Psoas muscle (tissue), 7 donors: ENCODE measurements at regions not wholly inside any gene's neighbourhood (a gene's known extent, or its start where the extent isn't known, plus 50 kb on each side); places are given as distances from the start of the nearest gene placed in this dataset.

Experiments used
- ATAC-seq, 4 donors: fragments of 200-7000 bp; cut with Tn5 transposase; one replicate each; pipeline ENCODE4 v1.9.1; 2020; ENCODE audit warnings: moderate library complexity in 3 of 4, mild to moderate bottlenecking in 2 of 4
- DNase-seq, 2 donors: peaks; one replicate each; pipeline ENCODE4 v3.0.0-alpha.2; 2020
- H3K27ac ChIP-seq: fragments of 200-600 bp; one replicate; pipeline ENCODE4 v1.8.0; 2022
- H3K27me3 ChIP-seq, 3 donors: fragments of 200-600 bp in 1 of 3; one replicate each; pipeline versions ENCODE4 v1.6.1 to v1.8.0; 2013 to 2022; ENCODE audit warnings: low read length in 2 of 3, mild to moderate bottlenecking in 2 of 3, moderate library complexity in 1 of 3; ENCODE audit not compliant: insufficient read depth in 3 of 3
- H3K36me3 ChIP-seq, 2 donors: fragments of 200-600 bp in 1 of 2; one replicate each; pipeline versions ENCODE4 v1.6.1 to v1.8.0; 2013 to 2022; ENCODE audit warnings: low read depth in 1 of 2, mild to moderate bottlenecking in 1 of 2, moderate library complexity in 1 of 2; ENCODE audit not compliant: insufficient read depth in 1 of 2
- H3K4me1 ChIP-seq: fragments of 200-600 bp; one replicate; pipeline ENCODE4 v1.8.0; 2022
- H3K4me3 ChIP-seq: fragments of 200-600 bp; one replicate; pipeline ENCODE4 v1.8.0; 2022; ENCODE audit warnings: mild to moderate bottlenecking
- H3K9me3 ChIP-seq: fragments of 200-600 bp; one replicate; pipeline ENCODE4 v1.8.0; 2022
- WGBS, 3 donors: extraction: QIAGEN DNeasy Blood & Tissue Kit; methylation state at CpG; one replicate each; pipeline versions ENCODE4 v1.1.6 to v1.1.7; 2013; 5-methylcytosine and 5-hydroxymethylcytosine counted together
- intact Hi-C, 2 donors: fragments of 100-400 bp; cut with DNase I; formaldehyde crosslinking; loops; one replicate each; pipeline versions ENCODE4 v1.11.0 to v1.14.2; 2022
- TF ChIP-seq, protein P1 (sequence below): fragments of 200-600 bp; IDR thresholded peaks from one replicate; pipeline ENCODE4 v1.8.0; 2022; ENCODE audit warnings: antibody characterized with exemption
- donor health status: healthy with polysubstance abuse.
- donor health status: DM: no; HTN: no; CAD: no; lungs with moderate emphysema.
- donor health status: Bipolar disorder and iron deficiency.
- donor health status: healthy.
- donor health status: DM: yes; HTN: yes; CAD: no.
- donor health status: DM: no; HTN: no; CAD: no.
- donor health status: DM: yes; HTN: yes; CAD: no.

DNA sequence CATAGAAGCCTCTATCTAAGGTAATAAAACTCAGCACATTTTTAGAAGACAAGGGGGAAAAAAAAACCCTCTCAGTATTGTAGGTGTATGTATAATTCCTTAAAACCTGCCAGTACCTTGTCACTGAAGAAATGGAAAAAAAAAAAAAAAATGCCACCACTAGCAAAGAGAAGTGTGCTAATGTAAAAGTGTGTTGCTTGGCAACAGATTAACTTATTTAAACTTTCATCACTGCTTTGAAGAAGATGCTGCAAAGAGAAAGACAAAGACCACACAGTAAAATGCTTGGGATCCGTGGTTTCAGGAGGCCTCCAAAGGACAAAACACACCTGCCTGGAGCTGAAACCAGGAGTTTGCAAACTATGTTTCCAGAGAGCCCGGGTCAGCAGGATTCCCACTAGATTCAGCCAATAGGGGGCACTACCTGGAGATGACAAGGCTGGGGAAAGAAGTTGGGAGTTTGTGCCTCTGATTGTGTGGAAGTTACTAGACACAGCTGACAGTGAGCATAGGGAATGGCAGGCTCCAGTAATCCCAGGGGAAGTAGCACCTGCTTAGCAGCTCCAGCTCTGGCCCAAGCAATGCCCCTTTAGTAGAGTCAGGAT, 169.1 kb upstream of the TRIB2 start:
- 75 to 85% (median 81%) methylated on average over 2 of the region's 2 CpGs for WGBS, 3 donors
- Histone ChIP-seq H3K27ac (no peak overlapping the region), H3K9me3 (no peaks in the 10 kb centered on the region), H3K27me3 (no peaks in the 10 kb centered on the region), H3K4me1 (no peaks in the 10 kb centered on the region), H3K36me3 (no peaks in the 10 kb centered on the region), H3K4me3 (no peak overlapping the region)
- DNase-seq = no peak
- TF ChIP-seq, protein P1, sequence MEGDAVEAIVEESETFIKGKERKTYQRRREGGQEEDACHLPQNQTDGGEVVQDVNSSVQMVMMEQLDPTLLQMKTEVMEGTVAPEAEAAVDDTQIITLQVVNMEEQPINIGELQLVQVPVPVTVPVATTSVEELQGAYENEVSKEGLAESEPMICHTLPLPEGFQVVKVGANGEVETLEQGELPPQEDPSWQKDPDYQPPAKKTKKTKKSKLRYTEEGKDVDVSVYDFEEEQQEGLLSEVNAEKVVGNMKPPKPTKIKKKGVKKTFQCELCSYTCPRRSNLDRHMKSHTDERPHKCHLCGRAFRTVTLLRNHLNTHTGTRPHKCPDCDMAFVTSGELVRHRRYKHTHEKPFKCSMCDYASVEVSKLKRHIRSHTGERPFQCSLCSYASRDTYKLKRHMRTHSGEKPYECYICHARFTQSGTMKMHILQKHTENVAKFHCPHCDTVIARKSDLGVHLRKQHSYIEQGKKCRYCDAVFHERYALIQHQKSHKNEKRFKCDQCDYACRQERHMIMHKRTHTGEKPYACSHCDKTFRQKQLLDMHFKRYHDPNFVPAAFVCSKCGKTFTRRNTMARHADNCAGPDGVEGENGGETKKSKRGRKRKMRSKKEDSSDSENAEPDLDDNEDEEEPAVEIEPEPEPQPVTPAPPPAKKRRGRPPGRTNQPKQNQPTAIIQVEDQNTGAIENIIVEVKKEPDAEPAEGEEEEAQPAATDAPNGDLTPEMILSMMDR = no peak
- intact Hi-C loops = no loop called here
- ATAC-seq = no peak

- 64 to 77% (median 66%) methylated on average over 4 of the region's 4 CpGs for WGBS, 3 donors
- ATAC-seq (no peak), DNase-seq (no peak)
- H3K27ac ChIP-seq = no peak overlapping the region
- no peaks in the 10 kb centered on the region for H3K4me1 ChIP-seq
- no peak overlapping the region for H3K4me3 ChIP-seq
- TF ChIP-seq, protein P1 = no peak
- intact Hi-C loops = no loop called here
- H3K9me3 ChIP-seq = no peaks in the 10 kb centered on the region
- H3K36me3 ChIP-seq = no peaks in the 10 kb centered on the region
- no peaks in the 10 kb centered on the region for H3K27me3 ChIP-seq
These were observed 167.8 kb upstream of the TRIB2 start for GRCh38 chr2:12548906-12549305.

- Histone ChIP-seq H3K4me1 (no peaks in the 10 kb centered on the region), H3K9me3 (no peaks in the 10 kb centered on the region), H3K4me3 (no peak overlapping the region), H3K27me3 (no peaks in the 10 kb centered on the region), H3K36me3 (no peaks in the 10 kb centered on the region), H3K27ac (no peak overlapping the region)
- TF ChIP-seq, protein P1 = no peak
- intact Hi-C loops = no loop called here
- ATAC-seq (no peak), DNase-seq (no peak)
- WGBS, 3 donors = 74 to 80% (median 74%) methylated on average over 2 of the region's 2 CpGs
These were observed 167.1 kb upstream of the TRIB2 start for GRCh38 chr2:12549641-12550040.

GRCh38 chr2:12552092-12552491, 164.6 kb upstream of the TRIB2 start:
- Histone ChIP-seq H3K9me3 (no peaks in the 10 kb centered on the region), H3K27me3 (no peaks in the 10 kb centered on the region), H3K4me1 (no peaks in the 10 kb centered on the region), H3K36me3 (no peaks in the 10 kb centered on the region), H3K4me3 (no peak overlapping the region), H3K27ac (no peak overlapping the region)
- TF ChIP-seq, protein P1 = no peak
- DNase-seq (no peak), ATAC-seq (no peak)
- intact Hi-C loops = no loop called here
- 92 to 94% (median 93%) methylated on average over 7 of the region's 7 CpGs for WGBS, 3 donors
